ENCODE measurements at regions not wholly inside any gene's neighbourhood (a gene's known extent, or its start where the extent isn't known, plus 50 kb on each side); places are given as distances from the start of the nearest gene placed in this dataset.
"Not testable (repeated sequence)": the region's sequence is repeated elsewhere in the genome, so short reads cannot be mapped to it uniquely, and the experiment has no call there.

- no peak for DNase-seq
These were observed 358.3 kb upstream of the SULF2 start for GRCh38 chr20:48143435-48144081.

DNA sequence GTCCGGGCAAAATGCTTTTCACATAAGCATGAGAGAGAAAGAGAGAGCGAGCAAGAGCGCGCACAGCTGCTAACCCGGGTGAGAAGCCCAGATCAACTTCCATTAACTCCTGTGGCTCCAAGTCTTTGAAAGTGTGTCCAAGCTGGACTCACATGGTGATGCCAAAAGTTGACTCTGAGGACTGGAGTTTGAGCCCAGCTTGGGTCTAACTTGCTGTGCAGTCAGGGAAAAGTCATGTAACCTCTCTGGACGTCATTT lies 357.2 kb upstream of the SULF2 start:
- no peak for DNase-seq

- DNase-seq: no peak
These were observed 356.6 kb upstream of the SULF2 start for GRCh38 chr20:48141660-48142515.

DNA sequence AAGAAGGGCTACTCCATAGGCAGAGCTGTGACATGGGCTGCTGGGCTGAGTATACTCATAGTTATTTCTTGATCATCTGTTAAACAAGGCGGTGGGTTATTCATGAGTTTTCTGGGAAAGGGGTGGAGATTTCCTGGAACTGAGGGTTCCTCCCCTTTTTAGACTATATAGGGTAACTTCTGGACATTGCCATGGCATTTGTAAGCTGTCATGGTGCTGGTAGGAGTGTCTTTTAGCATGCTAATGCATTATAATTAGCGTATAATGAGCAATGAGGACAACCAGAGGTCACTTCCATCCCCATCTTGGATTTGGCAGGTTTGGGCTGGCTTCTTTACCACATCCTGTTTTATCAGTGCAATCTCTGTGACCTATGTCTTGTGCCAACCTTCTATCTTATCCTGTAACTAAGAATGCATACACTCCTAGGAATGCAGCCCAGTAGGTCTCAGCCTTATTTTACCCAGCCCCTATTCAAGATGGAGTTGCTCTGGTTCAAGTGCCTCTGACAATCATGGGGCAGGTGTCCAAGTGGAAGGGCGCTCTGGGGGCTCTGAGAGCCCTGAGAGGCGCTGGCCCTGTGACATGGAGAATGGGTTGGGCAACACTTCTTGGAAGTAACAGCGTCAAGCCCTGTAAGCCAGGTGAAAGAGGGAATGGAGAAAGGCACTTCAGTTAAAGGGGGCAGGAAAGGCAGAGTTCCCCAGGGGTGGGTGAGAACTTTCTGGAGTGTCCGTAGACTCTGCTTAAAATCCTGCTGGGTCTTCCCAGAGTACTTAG lies 354.2 kb upstream of the SULF2 start:
- no peak for DNase-seq

- no peak for DNase-seq
These were observed 347.6 kb upstream of the SULF2 start for GRCh38 chr20:48132834-48133233.

DNA sequence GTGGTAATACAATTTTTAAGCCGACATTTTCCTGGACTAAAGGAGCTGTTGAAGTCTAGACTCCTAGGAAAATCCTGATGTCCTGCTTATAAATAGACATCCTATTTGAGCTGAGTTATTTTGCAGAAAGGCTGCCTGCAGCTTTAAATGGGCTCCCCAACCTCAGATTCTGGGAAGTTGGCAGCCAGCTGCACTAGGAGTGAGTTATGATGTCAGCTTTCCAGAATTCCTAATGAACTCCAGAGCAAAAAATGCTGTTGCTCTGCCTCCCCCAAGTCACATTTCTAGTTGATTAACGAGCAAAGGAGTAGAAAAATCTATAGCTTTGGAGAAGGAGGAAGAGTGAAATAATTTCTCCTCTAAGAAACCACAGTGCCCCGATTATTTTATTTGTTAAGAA lies 346.3 kb upstream of the SULF2 start:
- no peak for DNase-seq

DNA sequence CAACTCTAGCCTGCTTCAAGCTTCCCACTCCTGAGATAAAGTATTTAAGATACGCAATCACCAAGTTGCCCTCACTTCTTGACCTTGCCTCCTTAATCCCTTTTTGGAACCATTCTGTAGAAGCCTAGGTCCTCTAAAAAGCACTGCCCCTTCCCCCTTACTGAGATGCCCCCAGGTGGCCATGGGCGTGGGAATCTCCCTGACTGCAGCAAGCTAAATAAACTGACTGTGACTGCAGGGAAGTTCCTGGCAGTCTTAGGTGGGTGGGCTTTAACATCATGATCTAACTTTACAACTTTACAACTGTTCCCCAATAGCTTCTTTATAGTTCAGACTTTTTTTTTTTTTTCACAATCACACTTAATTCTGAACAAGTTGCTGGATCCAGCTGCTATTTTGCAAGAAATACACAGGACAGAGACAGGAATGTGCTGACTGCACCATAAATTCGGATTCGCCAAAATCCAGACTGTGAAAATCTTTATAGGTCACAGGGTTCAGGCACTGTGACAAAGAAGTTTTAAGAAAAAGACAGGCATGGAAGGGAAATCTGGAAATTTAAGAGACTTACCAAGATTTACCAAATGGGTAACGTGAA lies 344.2 kb upstream of the SULF2 start:
- no peak for DNase-seq

DNA sequence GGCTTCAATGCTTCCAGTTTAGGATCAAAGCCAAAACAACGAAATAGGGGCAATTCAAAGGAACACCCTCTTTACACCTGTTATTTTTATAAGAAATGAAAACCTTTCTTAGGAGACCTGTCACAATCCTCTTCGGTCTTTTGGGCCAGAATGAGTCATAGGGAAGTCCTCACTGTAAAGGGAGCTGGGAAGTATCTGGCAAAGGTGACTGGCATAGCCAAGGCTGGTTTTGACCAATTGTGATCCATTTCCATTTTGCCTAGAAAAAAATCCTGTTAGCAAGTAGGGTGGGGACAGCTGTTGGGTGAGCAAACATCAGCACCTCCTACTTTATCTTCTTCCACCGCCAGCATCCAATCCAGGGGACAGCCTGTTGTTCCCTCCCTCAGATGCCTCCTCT lies 343.2 kb upstream of the SULF2 start:
- no peak for DNase-seq

DNA sequence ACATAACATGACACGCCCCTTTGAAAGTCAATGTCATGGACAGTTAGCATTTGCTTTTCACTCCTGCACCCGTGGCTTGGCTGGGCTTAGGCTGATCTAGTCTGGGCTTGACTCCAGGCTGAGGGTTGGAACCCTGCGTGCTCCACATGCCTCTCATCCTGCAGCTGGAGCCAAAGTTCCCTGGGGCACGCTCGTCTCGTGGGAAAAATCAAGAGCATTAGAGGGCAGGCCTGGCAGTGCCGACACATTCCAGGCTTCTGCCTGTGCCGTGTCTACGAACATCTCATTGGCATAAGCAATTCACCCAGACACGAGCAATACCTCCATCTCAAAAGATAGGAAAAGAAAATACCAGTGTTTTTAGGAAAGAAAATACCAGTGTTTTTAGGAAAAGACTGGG lies 342.7 kb upstream of the SULF2 start:
- not testable (repeated sequence) for DNase-seq

DNA sequence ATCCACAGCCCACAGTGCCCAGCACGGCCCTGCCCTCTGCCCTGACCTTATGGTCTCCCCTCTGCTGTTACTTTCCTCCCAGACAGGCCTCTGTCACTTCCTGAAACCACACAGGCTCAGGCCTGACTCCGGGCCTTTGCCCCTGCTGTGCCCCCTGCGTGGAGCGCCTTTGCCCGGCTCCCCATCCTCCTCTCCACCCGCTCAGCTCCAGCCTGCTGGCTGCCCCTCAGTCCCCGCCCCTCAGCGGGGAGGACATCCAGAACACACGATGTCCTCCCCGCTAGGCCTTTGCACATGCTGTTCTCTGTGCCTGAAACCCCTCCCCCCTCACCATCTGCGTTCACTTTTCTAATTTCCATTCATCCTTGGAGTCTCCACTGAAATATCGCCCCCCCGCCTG lies 341.9 kb upstream of the SULF2 start:
- DNase-seq: not testable (repeated sequence)

DNA sequence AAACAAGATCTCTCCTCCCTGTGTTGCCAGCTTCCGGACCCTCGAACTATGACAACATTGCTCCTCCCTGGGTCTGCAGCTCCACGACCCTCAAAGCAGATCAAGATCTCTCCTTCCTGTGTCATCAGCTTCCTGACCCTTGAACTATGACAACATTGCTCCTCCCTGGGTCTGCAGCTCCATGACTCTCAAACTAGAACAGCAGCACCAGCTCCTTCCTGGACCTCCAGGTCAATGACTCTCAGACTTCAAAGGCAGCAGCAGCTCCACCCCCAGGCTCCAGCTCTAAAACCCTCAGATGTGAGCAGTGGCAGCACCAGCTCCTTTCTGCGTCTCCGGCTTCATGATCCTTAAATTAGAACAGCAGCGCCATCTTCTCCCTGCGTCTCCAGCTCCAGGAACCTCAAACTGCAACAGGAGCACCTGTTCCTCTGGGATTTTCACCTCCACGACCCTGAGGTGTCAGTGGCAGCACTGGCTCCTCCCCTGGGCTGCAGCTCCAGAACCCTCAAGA lies 341.0 kb upstream of the SULF2 start:
- DNase-seq: no peak

DNA sequence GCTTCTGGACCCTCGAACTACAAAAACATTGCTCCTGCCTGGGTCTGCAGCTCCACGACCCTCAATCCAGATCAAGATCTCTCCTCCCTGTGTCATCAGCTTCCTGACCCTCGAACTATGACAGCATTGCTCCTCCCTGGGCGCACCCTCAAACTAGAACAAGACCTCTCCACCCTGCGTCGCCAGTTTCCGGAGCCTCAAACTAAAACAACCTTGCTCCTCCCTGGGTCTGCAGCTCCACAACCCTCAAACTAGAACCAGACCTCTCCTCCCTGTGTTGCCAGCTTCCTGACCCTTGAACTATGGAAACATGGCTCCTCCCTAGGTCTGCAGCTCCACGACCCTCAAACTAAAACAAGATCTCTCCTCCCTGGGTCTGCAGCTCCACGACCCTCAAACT lies 339.7 kb upstream of the SULF2 start:
- no peak for DNase-seq

DNA sequence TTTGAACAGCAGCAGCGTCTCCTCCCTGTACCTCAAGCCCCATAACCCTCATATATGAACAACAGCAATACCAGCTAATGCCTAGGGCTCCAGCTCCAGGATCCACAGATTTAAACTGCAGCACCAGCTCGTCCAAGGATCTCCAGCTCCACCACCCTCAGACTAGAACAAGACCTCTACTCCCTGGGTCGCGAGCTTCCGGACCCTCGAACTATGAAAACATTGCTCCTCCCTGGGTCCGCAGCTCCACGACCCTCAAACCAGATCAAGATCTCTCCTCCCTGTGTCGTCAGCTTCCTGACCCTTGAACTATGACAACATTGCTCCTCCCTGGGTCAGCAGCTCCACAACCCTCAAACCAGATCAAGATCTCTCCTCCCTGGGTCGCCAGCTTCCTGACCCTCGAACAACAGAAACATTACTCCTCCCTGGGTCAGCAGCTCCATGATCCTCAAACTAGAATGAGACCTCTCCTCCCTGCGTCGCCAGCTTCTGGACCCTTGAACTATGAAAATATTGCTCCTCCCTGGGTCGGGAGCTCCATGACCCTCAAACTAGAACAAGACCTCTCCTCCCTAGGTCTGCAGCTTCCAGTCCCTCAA lies 339.0 kb upstream of the SULF2 start:
- no peak for DNase-seq

DNA sequence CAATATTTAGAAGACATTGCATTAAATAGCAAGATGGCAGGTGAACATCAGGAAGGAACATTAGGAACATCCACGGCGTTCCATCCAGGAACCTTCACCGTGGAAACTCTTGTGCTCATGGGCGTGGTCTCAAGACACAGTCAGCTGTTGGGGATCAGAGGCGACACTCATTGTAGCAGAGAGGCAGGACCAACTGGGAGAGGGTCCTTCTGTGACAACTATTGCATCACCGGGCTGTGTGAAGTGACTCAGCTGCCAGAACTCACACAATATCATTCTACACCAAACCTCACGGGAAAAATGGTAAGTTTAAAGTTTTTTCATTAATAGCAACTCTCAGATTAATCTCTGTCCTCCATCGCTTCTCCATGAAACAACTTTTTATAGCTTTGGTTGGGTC lies 334.8 kb upstream of the SULF2 start:
- DNase-seq: no peak

DNA sequence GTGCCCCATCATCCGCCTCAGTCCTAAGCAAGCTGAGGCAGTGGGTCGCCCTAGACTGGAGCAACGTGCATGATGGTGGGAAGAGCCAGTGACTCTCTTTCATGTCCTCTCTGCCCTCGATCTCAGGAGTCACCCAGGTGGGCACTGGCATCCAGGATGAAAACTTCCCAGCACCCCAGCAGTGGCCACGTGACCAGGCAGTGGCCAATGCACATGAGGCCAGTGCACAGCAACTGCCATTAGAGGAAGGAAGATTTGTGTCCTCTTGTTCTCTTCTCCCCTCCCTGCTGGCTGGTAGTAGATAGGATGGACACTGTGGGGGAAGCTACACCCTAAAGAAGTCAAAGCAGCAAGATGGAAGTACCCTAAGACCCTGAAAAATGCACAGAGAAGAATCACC lies 334.1 kb upstream of the SULF2 start:
- DNase-seq: not testable (repeated sequence)

DNA sequence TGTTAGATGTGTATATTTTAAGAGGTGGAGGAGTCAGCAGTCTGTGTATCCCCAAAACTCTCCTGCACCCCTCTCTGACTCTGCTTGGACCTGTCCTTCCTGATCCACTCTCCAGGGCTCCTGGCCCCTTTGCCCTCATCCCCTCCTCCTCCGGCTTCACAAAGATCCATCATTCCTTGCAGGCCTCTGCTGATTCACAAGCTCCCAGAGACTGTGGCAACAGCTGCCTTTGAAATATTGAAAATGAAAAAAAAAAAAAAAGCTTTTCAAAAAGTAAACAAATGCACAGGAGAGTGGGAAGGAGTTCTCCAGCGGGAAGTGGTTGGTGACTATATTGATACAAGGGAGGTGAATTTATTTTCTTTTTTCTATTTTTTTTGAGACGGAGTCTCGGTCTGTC lies 330.2 kb upstream of the SULF2 start:
- no peak for DNase-seq

DNA sequence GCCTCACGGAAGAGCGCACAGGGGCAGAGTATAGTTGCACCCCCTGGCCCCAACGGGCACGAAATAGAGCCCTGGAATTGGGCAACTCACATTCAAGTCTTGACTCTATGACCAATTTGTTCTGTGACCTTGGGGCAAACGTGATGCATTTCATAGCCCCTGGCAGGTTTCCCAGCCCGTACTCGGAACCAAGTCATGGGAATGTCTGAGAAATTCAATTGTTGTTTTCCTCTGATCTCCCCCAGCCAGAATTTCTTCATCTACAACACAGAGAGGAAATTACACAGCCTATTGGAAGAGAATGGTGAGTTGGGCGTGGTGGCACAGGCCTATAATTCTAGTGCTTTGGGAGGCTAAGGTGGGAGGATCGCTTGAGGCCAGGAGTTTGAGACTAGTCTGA lies 322.3 kb upstream of the SULF2 start:
- DNase-seq: no peak

- no peak for DNase-seq
These were observed 321.1 kb upstream of the SULF2 start for GRCh38 chr20:48106428-48106827.

DNA sequence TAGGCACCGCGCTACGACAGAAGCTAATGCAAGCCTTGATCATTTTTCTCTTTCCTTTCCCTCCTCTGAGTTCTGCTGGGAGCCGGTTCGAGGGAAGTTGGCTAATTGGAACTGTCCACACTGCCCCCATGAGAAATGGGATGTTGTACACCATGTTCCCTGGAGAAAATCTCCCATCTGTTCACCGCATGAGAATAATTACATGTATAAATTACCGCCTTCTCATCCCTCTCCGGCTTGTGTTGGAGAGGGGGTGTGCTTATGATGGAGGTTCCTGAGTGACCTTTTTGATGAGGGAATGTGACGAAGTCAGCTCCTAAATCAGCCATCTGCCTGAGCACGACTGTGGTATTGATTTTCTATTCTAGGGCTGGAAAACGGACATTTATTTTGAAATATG lies 320.2 kb upstream of the SULF2 start:
- DNase-seq: no peak

- no peak for DNase-seq
These were observed 317.8 kb upstream of the SULF2 start for GRCh38 chr20:48102931-48103660.

DNA sequence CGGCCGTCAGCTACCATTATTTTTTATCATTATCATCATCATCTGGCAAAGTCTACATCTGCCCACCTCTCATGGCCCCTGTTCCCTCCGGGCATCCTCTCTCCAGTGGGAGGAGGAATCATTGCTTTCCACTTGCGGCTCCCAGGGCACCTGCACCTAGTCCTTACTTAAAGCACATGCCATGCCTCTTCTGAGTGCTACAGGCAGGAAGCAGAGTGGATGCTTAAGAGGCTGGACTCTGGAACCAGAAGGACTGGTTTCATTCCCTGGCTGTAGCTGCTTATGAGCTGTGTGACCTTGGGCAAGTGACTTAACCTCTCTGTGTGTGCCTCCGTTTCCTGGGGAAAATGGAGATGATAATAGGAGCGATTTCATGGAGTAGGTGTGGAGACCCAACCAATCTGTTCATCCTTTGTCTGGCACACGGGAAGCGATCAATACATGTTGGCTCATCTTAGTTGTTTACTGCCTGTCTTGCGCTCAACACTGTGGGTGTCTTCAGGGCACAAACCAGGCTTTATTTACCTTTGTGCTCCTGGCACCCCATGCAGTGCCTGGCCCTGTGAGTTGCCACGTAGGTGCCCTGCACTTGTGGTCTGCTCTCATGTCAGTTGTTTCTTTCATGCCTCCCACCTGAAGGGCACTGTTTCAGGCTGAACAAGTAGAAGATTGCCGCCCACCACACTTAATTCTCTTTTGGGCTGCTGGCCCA lies 317.0 kb upstream of the SULF2 start:
- DNase-seq: no peak

DNA sequence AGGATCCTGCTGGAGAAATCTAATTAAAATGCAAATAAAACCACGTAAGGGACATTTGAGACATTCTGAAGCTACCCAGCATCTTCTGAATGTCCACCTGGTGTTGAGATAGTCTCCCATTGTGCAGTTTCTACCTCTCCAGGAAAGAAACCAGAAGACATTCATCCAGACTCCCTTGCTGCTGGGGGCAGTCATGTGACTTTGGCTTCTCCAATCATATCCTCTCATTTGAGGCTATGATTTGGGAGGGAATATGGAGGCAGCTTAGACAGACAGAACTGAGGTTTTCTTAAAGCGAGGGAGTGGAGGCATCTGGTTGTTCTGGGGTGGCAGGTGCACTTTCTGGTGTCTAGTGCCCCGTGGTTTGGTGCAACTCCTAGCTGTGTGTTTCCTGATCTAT lies 315.2 kb upstream of the SULF2 start:
- DNase-seq: no peak
